Ishikawa (cell line): ENCODE measurements at regions not wholly inside any gene's neighbourhood (a gene's known extent, or its start where the extent isn't known, plus 50 kb on each side); places are given as distances from the start of the nearest gene placed in this dataset.

Experiments
- FOXM1 ChIP-seq: IDR thresholded peaks from 2 replicates; pipeline ENCODE4 v1.6.1; 2012; ENCODE audit warnings: low read depth, borderline replicate concordance
- RAD21 ChIP-seq: IDR thresholded peaks from 2 replicates; pipeline ENCODE4 v1.6.1; 2012; ENCODE audit warnings: low read depth
- TEAD4 ChIP-seq: IDR thresholded peaks from 2 replicates; pipeline ENCODE4 v1.6.1; 2012
- TF ChIP-seq, protein P1 (sequence below): IDR thresholded peaks from 2 replicates; pipeline ENCODE4 v1.6.1; 2012; ENCODE audit warnings: low read depth, mild to moderate bottlenecking

DNA sequence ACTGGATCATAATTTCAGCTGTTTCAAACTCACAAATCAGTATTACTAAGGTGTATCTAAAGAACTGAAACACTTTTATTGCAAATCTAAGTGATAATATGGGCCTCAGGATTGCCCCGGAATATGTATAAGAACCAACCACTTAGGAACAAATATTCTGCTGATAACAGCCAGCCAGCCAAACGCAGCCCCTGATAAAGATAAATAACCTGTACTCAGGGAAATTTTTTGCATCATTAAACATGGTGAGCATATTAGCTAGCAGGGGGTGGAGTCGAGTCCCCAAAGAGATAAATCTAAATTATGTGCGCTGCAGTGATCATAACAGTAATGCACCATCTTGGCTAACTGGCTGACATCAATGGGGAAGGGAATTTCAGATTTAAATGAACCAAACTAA, 410.2 kb upstream of the MAP3K7 start:
- TF ChIP-seq TEAD4 (no peak), FOXM1 (no peak), RAD21 (no peak)
- TF ChIP-seq, protein P1, sequence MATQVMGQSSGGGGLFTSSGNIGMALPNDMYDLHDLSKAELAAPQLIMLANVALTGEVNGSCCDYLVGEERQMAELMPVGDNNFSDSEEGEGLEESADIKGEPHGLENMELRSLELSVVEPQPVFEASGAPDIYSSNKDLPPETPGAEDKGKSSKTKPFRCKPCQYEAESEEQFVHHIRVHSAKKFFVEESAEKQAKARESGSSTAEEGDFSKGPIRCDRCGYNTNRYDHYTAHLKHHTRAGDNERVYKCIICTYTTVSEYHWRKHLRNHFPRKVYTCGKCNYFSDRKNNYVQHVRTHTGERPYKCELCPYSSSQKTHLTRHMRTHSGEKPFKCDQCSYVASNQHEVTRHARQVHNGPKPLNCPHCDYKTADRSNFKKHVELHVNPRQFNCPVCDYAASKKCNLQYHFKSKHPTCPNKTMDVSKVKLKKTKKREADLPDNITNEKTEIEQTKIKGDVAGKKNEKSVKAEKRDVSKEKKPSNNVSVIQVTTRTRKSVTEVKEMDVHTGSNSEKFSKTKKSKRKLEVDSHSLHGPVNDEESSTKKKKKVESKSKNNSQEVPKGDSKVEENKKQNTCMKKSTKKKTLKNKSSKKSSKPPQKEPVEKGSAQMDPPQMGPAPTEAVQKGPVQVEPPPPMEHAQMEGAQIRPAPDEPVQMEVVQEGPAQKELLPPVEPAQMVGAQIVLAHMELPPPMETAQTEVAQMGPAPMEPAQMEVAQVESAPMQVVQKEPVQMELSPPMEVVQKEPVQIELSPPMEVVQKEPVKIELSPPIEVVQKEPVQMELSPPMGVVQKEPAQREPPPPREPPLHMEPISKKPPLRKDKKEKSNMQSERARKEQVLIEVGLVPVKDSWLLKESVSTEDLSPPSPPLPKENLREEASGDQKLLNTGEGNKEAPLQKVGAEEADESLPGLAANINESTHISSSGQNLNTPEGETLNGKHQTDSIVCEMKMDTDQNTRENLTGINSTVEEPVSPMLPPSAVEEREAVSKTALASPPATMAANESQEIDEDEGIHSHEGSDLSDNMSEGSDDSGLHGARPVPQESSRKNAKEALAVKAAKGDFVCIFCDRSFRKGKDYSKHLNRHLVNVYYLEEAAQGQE: no peak
